ENCODE measurements at regions not wholly inside any gene's neighbourhood (a gene's known extent, or its start where the extent isn't known, plus 50 kb on each side); places are given as distances from the start of the nearest gene placed in this dataset.
"Not testable (repeated sequence)": the region's sequence is repeated elsewhere in the genome, so short reads cannot be mapped to it uniquely, and the experiment has no call there.

GRCh38 chr2:8593243-8593642, 88.6 kb upstream of the ID2 start:
- H3K27ac Mint-ChIP-seq, result no peak overlapping the region
- H3K36me3 Mint-ChIP-seq, result no peaks in the 10 kb centered on the region
- ATAC-seq (ENCODE audit: low read depth in 2 of 2) (no peak), DNase-seq (no peak)
- no peak overlapping the region for H3K4me3 Mint-ChIP-seq
- peaks cover 30 to 48% (median 45%) of the 10 kb centered on the region in 3 donors for H3K27me3 Mint-ChIP-seq
- H3K4me1 Mint-ChIP-seq, result peaks cover 0 to 8% (median 0%) of the 10 kb centered on the region in 3 donors
- no peaks in the 10 kb centered on the region for H3K9me3 Mint-ChIP-seq

- DNase-seq, result no peak
- H3K4me3 Mint-ChIP-seq, result peak overlapping the region in 1 of 8 donors; percentile 2
These were observed 87.0 kb upstream of the ID2 start for GRCh38 chr2:8594731-8595427.

GRCh38 chr2:8595428-8595805, 86.4 kb upstream of the ID2 start:
- H3K4me3 Mint-ChIP-seq, result no peak overlapping the region
- no peak for DNase-seq
- peaks cover 29 to 46% (median 36%) of the 10 kb centered on the region in 3 donors for H3K27me3 Mint-ChIP-seq
- H3K36me3 Mint-ChIP-seq, result no peaks in the 10 kb centered on the region
- no peak for ATAC-seq (ENCODE audit: low read depth in 2 of 2)
- peaks cover 0 to 4% (median 0%) of the 10 kb centered on the region in 3 donors for H3K4me1 Mint-ChIP-seq
- no peaks in the 10 kb centered on the region for H3K9me3 Mint-ChIP-seq
- no peak overlapping the region for H3K27ac Mint-ChIP-seq

More at GRCh38 chr2:8594731-8595427, 87.0 kb upstream of the ID2 start:
- Mint-ChIP-seq H3K36me3 (no peaks in the 10 kb centered on the region), H3K9me3 (no peaks in the 10 kb centered on the region), H3K27ac (no peak overlapping the region), H3K4me1 (peaks cover 0 to 4% (median 0%) of the 10 kb centered on the region in 3 donors), H3K27me3 (peaks cover 29 to 46% (median 36%) of the 10 kb centered on the region in 3 donors)
- ATAC-seq (ENCODE audit: low read depth in 2 of 2), result no peak

GRCh38 chr2:8595811-8596600, 85.8 kb upstream of the ID2 start:
- DNase-seq (no peak), ATAC-seq (ENCODE audit: low read depth in 2 of 2) (no peak)
- Mint-ChIP-seq H3K4me1 (peaks cover 0 to 4% (median 0%) of the 10 kb centered on the region in 3 donors), H3K27me3 (peaks cover 29 to 44% (median 36%) of the 10 kb centered on the region in 3 donors), H3K9me3 (no peaks in the 10 kb centered on the region), H3K4me3 (no peak overlapping the region), H3K36me3 (no peaks in the 10 kb centered on the region), H3K27ac (no peak overlapping the region)

GRCh38 chr2:8597094-8597493, 84.8 kb upstream of the ID2 start:
- H3K27me3 Mint-ChIP-seq, result peaks cover 29 to 35% (median 30%) of the 10 kb centered on the region in 3 donors
- no peaks in the 10 kb centered on the region for H3K36me3 Mint-ChIP-seq
- DNase-seq (no peak), ATAC-seq (ENCODE audit: low read depth in 2 of 2) (no peak)
- H3K4me3 Mint-ChIP-seq, result no peak overlapping the region
- peaks cover 0 to 4% (median 0%) of the 10 kb centered on the region in 3 donors for H3K4me1 Mint-ChIP-seq
- H3K27ac Mint-ChIP-seq, result peak overlapping the region in 1 of 6 donors; percentile 68
- no peaks in the 10 kb centered on the region for H3K9me3 Mint-ChIP-seq

GRCh38 chr2:8597559-8598225, 84.2 kb upstream of the ID2 start:
- H3K27ac Mint-ChIP-seq, result no peak overlapping the region
- peaks cover 0 to 4% (median 0%) of the 10 kb centered on the region in 3 donors for H3K4me1 Mint-ChIP-seq
- ATAC-seq (ENCODE audit: low read depth in 2 of 2), result no peak
- DNase-seq, result no peak
- no peaks in the 10 kb centered on the region for H3K9me3 Mint-ChIP-seq
- H3K36me3 Mint-ChIP-seq, result no peaks in the 10 kb centered on the region
- peaks cover 29 to 30% (median 30%) of the 10 kb centered on the region in 3 donors for H3K27me3 Mint-ChIP-seq
- no peak overlapping the region for H3K4me3 Mint-ChIP-seq

GRCh38 chr2:8598295-8599165, 83.3 kb upstream of the ID2 start:
- peaks cover 25 to 28% (median 28%) of the 10 kb centered on the region in 3 donors for H3K27me3 Mint-ChIP-seq
- H3K4me3 Mint-ChIP-seq, result no peak overlapping the region
- no peak for DNase-seq
- H3K36me3 Mint-ChIP-seq, result no peaks in the 10 kb centered on the region
- H3K4me1 Mint-ChIP-seq, result peaks cover 0 to 4% (median 0%) of the 10 kb centered on the region in 3 donors
- H3K9me3 Mint-ChIP-seq, result no peaks in the 10 kb centered on the region
- H3K27ac Mint-ChIP-seq, result no peak overlapping the region
- ATAC-seq (ENCODE audit: low read depth in 2 of 2), result no peak

- Mint-ChIP-seq H3K4me1 (peaks cover 0 to 4% (median 0%) of the 10 kb centered on the region in 3 donors), H3K27me3 (peaks cover 20 to 22% (median 21%) of the 10 kb centered on the region in 3 donors), H3K4me3 (no peak overlapping the region), H3K27ac (no peak overlapping the region), H3K9me3 (no peaks in the 10 kb centered on the region), H3K36me3 (no peaks in the 10 kb centered on the region)
- no peak for ATAC-seq (ENCODE audit: low read depth in 2 of 2)
- no peak for DNase-seq
These were observed 82.2 kb upstream of the ID2 start for GRCh38 chr2:8599421-8600242.

- Mint-ChIP-seq H3K27me3 (peaks cover 19 to 21% (median 20%) of the 10 kb centered on the region in 3 donors), H3K4me1 (peaks cover 0 to 4% (median 0%) of the 10 kb centered on the region in 3 donors), H3K36me3 (no peaks in the 10 kb centered on the region), H3K4me3 (no peak overlapping the region), H3K9me3 (no peaks in the 10 kb centered on the region), H3K27ac (no peak overlapping the region)
- no peak for DNase-seq
- no peak for ATAC-seq (ENCODE audit: low read depth in 2 of 2)
These were observed 81.4 kb upstream of the ID2 start for GRCh38 chr2:8600456-8600855.

- Mint-ChIP-seq H3K9me3 (no peaks in the 10 kb centered on the region), H3K27ac (no peak overlapping the region), H3K27me3 (peaks cover 0 to 12% (median 9%) of the 10 kb centered on the region in 3 donors), H3K36me3 (no peaks in the 10 kb centered on the region), H3K4me3 (no peak overlapping the region), H3K4me1 (no peaks in the 10 kb centered on the region)
- ATAC-seq (ENCODE audit: low read depth in 2 of 2), result no peak
- no peak for DNase-seq
These were observed 79.0 kb upstream of the ID2 start for GRCh38 chr2:8602809-8603208.

GRCh38 chr2:8603356-8603755, 78.5 kb upstream of the ID2 start:
- not testable (repeated sequence) for H3K4me3 Mint-ChIP-seq; DNase-seq; H3K9me3 Mint-ChIP-seq; H3K36me3 Mint-ChIP-seq; ATAC-seq (ENCODE audit: low read depth in 2 of 2); H3K4me1 Mint-ChIP-seq
- Mint-ChIP-seq H3K27me3 (peaks cover 0 to 12% (median 6%) of the 10 kb centered on the region in 3 donors), H3K27ac (peak overlapping the region in 1 of 6 donors; percentile 39)

- H3K9me3 Mint-ChIP-seq, result no peaks in the 10 kb centered on the region
- no peak for DNase-seq
- peaks cover 0 to 16% (median 1%) of the 10 kb centered on the region in 3 donors for H3K27me3 Mint-ChIP-seq
- no peaks in the 10 kb centered on the region for H3K36me3 Mint-ChIP-seq
- H3K27ac Mint-ChIP-seq, result no peak overlapping the region
- no peak for ATAC-seq (ENCODE audit: low read depth in 2 of 2)
- no peak overlapping the region for H3K4me3 Mint-ChIP-seq
- H3K4me1 Mint-ChIP-seq, result no peaks in the 10 kb centered on the region
These were observed 77.6 kb upstream of the ID2 start for GRCh38 chr2:8604262-8604661.
